ENCODE measurements at regions not wholly inside any gene's neighbourhood (a gene's known extent, or its start where the extent isn't known, plus 50 kb on each side); places are given as distances from the start of the nearest gene placed in this dataset.

DNA sequence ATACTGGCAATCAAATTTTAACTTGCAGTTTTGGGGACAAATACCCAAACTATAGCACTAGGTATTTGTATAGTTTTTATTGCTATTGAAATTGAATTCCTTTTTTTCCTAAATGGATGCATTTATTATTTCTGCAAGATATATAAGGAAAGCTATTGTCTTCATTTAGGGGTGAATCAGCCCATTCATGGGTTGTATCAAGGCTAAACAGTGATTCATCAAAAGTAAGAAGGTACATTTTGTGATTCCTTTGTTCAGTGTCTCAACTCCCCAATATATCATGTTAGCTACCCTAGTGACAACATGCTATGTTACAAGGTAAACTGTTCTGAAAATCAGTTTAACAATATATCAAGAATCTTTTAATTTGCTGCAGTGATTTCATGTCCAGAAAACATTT lies 185.7 kb downstream of the PLK2 start:
- TF ChIP-seq POLR2A (IDR thresholded peaks at IDR 0.05): no peak
- TF ChIP-seq, protein P1, sequence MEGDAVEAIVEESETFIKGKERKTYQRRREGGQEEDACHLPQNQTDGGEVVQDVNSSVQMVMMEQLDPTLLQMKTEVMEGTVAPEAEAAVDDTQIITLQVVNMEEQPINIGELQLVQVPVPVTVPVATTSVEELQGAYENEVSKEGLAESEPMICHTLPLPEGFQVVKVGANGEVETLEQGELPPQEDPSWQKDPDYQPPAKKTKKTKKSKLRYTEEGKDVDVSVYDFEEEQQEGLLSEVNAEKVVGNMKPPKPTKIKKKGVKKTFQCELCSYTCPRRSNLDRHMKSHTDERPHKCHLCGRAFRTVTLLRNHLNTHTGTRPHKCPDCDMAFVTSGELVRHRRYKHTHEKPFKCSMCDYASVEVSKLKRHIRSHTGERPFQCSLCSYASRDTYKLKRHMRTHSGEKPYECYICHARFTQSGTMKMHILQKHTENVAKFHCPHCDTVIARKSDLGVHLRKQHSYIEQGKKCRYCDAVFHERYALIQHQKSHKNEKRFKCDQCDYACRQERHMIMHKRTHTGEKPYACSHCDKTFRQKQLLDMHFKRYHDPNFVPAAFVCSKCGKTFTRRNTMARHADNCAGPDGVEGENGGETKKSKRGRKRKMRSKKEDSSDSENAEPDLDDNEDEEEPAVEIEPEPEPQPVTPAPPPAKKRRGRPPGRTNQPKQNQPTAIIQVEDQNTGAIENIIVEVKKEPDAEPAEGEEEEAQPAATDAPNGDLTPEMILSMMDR (IDR thresholded peaks at IDR 0.05): no peak
